A673 (cell line): ENCODE measurements at regions not wholly inside any gene's neighbourhood (a gene's known extent, or its start where the extent isn't known, plus 50 kb on each side); places are given as distances from the start of the nearest gene placed in this dataset.

Source experiments
- BruUV-seq: library from RNA; stranded (reverse); fragments of 400-500 nt; replicated peaks from 2 replicates; lab custom pipeline; 2021; lab: Mats Ljungman, UMichigan
- CTCF ChIA-PET: fragments of 300-600 bp; sonication (Branson Sonifier 250); formaldehyde crosslinking; loops from one replicate; lab custom pipeline; 2022; ENCODE audit warnings: antibody characterized with exemption; lab: Charles Lee
- POLR2A ChIA-PET: fragments of 300-600 bp; sonication (Branson Sonifier 250); formaldehyde crosslinking; loops from one replicate; lab custom pipeline; 2022; ENCODE audit warnings: antibody characterized with exemption; ENCODE audit not compliant: low non-redundant PET; lab: Charles Lee
- DNase-seq: peaks from one replicate; pipeline ENCODE4 v3.0.0-alpha.2; 2015; ENCODE audit warnings: low spot score
- H3K27ac ChIP-seq: fragments of 200-600 bp; sonication (generic); 2 replicates; pipeline ENCODE4 v1.5.1; 2016; ENCODE audit warnings: mixed run types, low read depth, mild to moderate bottlenecking, mixed read lengths, antibody characterized with exemption, low read length; ENCODE audit not compliant: poor library complexity, severe bottlenecking
- H3K27me3 ChIP-seq: fragments of 200-600 bp; sonication (generic); replicated peaks from 2 replicates; pipeline ENCODE4 v1.6.1; 2017; ENCODE audit warnings: mixed run types, low read depth, mild to moderate bottlenecking, mixed read lengths, antibody characterized with exemption, low read length; ENCODE audit not compliant: insufficient read depth, poor library complexity
- H3K36me3 ChIP-seq: fragments of 200-600 bp; sonication (generic); 2 replicates; pipeline ENCODE4 v1.6.1; 2016; ENCODE audit warnings: mixed run types, mild to moderate bottlenecking, mixed read lengths, antibody characterized with exemption, low read length; ENCODE audit not compliant: insufficient read depth, poor library complexity, severe bottlenecking
- H3K4me1 ChIP-seq: fragments of 200-600 bp; sonication (generic); 2 replicates; pipeline ENCODE4 v1.6.1; 2017; ENCODE audit warnings: mixed run types, mild to moderate bottlenecking, mixed read lengths, antibody characterized with exemption, low read length; ENCODE audit not compliant: insufficient read depth, poor library complexity, severe bottlenecking
- H3K4me3 ChIP-seq: fragments of 200-600 bp; sonication (generic); 2 replicates; pipeline ENCODE4 v1.5.1; 2016; ENCODE audit warnings: low read depth, mixed run types, mild to moderate bottlenecking, mixed read lengths, low read length; ENCODE audit not compliant: poor library complexity, severe bottlenecking
- H3K9me3 ChIP-seq: fragments of 200-600 bp; sonication (generic); 2 replicates; pipeline ENCODE4 v1.6.1; 2016; ENCODE audit warnings: mixed run types, low read depth, mild to moderate bottlenecking, mixed read lengths, antibody characterized with exemption, low read length; ENCODE audit not compliant: poor library complexity, severe bottlenecking
- EZH2 ChIP-seq: fragments of 200-600 bp; sonication (generic); IDR thresholded peaks from 2 replicates; pipeline ENCODE4 v1.6.1; 2017; ENCODE audit warnings: borderline replicate concordance, low read depth, mild to moderate bottlenecking, mixed read lengths, antibody characterized with exemption, low read length; ENCODE audit not compliant: poor library complexity, severe bottlenecking
- intact Hi-C: fragments of 100-400 bp; cut with micrococcal nuclease; formaldehyde crosslinking; loops from one replicate; pipeline ENCODE4 v1.10.0; 2022; ENCODE audit not compliant: unreplicated experiment
- TF ChIP-seq, protein P1 (sequence below): fragments of 300-800, 200-600 bp; sonication (generic); conservative IDR thresholded peaks from 2 replicates; pipeline ENCODE4 v1.5.1; 2017; ENCODE audit warnings: low read depth, mild to moderate bottlenecking, antibody characterized with exemption, low read length, moderate library complexity, mixed read lengths

DNA sequence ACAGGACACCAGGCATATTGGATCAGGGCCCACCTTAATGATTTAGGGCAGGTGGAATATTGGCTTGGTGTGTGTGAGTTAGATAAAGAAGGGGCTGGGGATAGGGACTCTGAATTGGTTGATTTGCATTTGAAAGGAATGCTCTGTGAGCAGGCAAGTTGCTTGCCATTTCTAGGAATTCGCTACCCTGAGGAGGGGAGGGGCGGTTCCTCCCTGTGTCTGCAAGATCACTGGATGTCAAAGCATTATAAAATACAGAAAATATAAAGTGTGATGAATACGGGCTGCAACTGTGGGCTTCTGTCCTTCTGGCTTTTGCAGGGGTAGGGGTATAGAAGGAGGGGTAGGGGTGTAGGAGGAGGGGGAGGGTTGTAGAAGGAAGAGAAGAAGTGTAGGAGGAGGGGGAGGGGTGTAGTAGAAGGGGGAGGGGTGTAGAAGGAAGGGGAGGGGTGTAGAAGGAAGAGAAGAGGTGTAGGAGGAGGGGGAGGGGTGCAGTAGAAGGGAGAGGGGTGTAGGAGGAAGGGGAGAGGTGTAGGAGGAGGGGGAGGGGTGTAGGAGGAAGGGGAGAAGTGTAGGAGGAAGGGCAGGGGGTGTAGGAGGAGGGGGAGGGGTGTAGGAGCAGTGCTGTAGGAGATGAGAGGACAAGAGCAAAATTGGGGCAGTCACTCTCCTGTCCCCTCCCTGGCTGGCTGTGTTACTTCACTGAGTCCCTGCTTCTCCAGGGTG, 238.0 kb upstream of the COPS8 start:
- CTCF ChIA-PET, result no interaction called here

DNA sequence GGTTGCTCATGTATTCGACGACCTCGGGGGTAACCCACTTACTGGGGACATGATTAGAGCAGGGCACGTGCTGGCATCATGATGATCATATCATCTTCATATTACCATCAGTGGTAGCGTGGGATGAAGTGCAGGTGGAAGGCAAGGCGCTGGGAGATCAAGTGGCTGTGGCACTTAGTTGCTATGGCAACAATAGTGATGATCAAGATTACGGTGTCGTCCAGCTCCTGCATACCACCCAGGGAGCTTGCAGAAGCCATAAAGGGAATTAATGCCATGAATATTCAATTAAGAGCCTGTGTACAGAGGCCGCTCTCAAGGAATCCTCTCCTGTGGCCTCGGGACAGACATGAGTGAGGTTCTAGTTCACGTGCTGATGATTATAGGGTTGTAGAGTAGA, 237.2 kb upstream of the COPS8 start:
- TF ChIP-seq EZH2, result no peak
- TF ChIP-seq, protein P1, sequence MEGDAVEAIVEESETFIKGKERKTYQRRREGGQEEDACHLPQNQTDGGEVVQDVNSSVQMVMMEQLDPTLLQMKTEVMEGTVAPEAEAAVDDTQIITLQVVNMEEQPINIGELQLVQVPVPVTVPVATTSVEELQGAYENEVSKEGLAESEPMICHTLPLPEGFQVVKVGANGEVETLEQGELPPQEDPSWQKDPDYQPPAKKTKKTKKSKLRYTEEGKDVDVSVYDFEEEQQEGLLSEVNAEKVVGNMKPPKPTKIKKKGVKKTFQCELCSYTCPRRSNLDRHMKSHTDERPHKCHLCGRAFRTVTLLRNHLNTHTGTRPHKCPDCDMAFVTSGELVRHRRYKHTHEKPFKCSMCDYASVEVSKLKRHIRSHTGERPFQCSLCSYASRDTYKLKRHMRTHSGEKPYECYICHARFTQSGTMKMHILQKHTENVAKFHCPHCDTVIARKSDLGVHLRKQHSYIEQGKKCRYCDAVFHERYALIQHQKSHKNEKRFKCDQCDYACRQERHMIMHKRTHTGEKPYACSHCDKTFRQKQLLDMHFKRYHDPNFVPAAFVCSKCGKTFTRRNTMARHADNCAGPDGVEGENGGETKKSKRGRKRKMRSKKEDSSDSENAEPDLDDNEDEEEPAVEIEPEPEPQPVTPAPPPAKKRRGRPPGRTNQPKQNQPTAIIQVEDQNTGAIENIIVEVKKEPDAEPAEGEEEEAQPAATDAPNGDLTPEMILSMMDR, result no peak
- ChIA-PET CTCF (no interaction called here), POLR2A (no interaction called here)
- H3K4me3 ChIP-seq, result no peak overlapping the region
- BruUV-seq, result no TSS peak
- H3K27ac ChIP-seq, result no peak overlapping the region
- no peak for DNase-seq
- H3K9me3 ChIP-seq, result peaks cover 6% of the 10 kb centered on the region
- no peaks in the 10 kb centered on the region for H3K27me3 ChIP-seq
- no peaks in the 10 kb centered on the region for H3K36me3 ChIP-seq
- intact Hi-C loops, result no loop called here
- H3K4me1 ChIP-seq, result no peaks in the 10 kb centered on the region

More for the DNA sequence above, 238.0 kb upstream of the COPS8 start:
- BruUV-seq, result no TSS peak
- DNase-seq, result no peak
- no peaks in the 10 kb centered on the region for H3K36me3 ChIP-seq
- H3K4me1 ChIP-seq, result no peaks in the 10 kb centered on the region
- no peaks in the 10 kb centered on the region for H3K27me3 ChIP-seq
- H3K27ac ChIP-seq, result no peak overlapping the region
- H3K4me3 ChIP-seq, result no peak overlapping the region
- TF ChIP-seq, protein P1, result no peak
- no peak for TF ChIP-seq EZH2
- H3K9me3 ChIP-seq, result peaks cover 6% of the 10 kb centered on the region
- POLR2A ChIA-PET, result no interaction called here
- intact Hi-C loops, result no loop called here

DNA sequence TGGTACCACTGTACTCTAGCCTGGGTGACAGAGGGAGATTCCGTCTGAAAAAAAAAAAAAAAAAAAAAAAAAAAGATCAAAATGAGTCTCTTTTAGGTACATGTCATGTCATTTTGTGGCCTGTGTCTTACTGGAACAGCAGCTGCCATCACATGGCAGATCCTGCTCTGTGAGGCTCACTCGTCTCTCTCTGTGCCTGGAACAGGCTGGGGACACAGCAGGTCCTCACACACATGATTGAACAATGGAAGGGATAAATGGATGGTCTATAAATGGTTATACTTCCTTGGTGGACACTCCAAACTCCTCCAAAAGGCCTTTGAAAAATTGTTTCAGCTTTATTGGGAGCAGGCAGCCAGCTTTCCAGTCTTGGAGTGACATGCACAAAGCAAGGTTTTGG, 236.2 kb upstream of the COPS8 start:
- DNase-seq, result no peak
- Histone ChIP-seq H3K9me3 (peaks cover 6% of the 10 kb centered on the region), H3K4me1 (no peaks in the 10 kb centered on the region), H3K4me3 (no peak overlapping the region), H3K27me3 (no peaks in the 10 kb centered on the region), H3K27ac (no peak overlapping the region), H3K36me3 (no peaks in the 10 kb centered on the region)
- POLR2A ChIA-PET, result no interaction called here
- no peak for TF ChIP-seq EZH2
- TF ChIP-seq, protein P1, result no peak
- intact Hi-C loops, result no loop called here
- CTCF ChIA-PET, result interaction anchor here (0.5 kb wide), 1 partner anchor 1432 kb away, joined by 11 read pairs; no protein-coding TSS in a partner anchor
- BruUV-seq, result no TSS peak
